Smooth muscle cell (in vitro differentiated cells): ENCODE measurements at regions not wholly inside any gene's neighbourhood (a gene's known extent, or its start where the extent isn't known, plus 50 kb on each side); places are given as distances from the start of the nearest gene placed in this dataset.

ENCODE experiments used
- DNase-seq: peaks from one replicate; lab custom pipeline; 2025; ENCODE audit not compliant: unreplicated experiment; lab: John Stamatoyannopoulos, UW
- H2AFZ ChIP-seq: fragments of 200-600 bp; sonication (generic); 2 replicates; pipeline ENCODE4 v1.6.0; 2016; ENCODE audit warnings: antibody characterized with exemption, low read depth, mild to moderate bottlenecking
- H3F3A ChIP-seq: fragments of 200-600 bp; sonication (generic); 2 replicates; pipeline ENCODE4 v1.6.0; 2017; ENCODE audit warnings: antibody characterized with exemption, low read depth
- H3K27ac ChIP-seq: fragments of 200-600 bp; sonication (generic); 2 replicates; pipeline ENCODE4 v1.5.1; 2016; ENCODE audit warnings: low read depth, mild to moderate bottlenecking
- H3K27me3 ChIP-seq: fragments of 200-600 bp; sonication (generic); 2 replicates; pipeline ENCODE4 v1.6.1; 2016; ENCODE audit warnings: low read depth, mild to moderate bottlenecking
- H3K36me3 ChIP-seq: fragments of 200-600 bp; sonication (generic); 2 replicates; pipeline ENCODE4 v1.5.1; 2016; ENCODE audit warnings: low read depth
- H3K4me1 ChIP-seq: fragments of 200-600 bp; sonication (generic); 2 replicates; pipeline ENCODE4 v1.5.1; 2016; ENCODE audit warnings: low read depth
- H3K4me2 ChIP-seq: fragments of 200-600 bp; sonication (generic); 2 replicates; pipeline ENCODE4 v1.6.0; 2016; ENCODE audit warnings: mild to moderate bottlenecking
- H3K4me3 ChIP-seq: fragments of 200-600 bp; sonication (generic); 2 replicates; pipeline ENCODE4 v1.5.1; 2016; ENCODE audit warnings: mild to moderate bottlenecking
- H3K79me2 ChIP-seq: fragments of 200-600 bp; sonication (generic); 2 replicates; pipeline ENCODE4 v1.6.0; 2016; ENCODE audit warnings: low read depth, mild to moderate bottlenecking
- H3K9ac ChIP-seq: fragments of 200-600 bp; sonication (generic); 2 replicates; pipeline ENCODE4 v1.6.0; 2016; ENCODE audit warnings: low read depth
- H3K9me3 ChIP-seq: fragments of 200-600 bp; sonication (generic); replicated peaks from 2 replicates; pipeline ENCODE4 v1.5.1; 2016; ENCODE audit warnings: low read depth
- H4K20me1 ChIP-seq: fragments of 200-600 bp; sonication (generic); 2 replicates; pipeline ENCODE4 v1.6.0; 2016; ENCODE audit warnings: low read depth
- WGBS: methylation state at CpG from one replicate; pipeline ENCODE4 v1.1.7; 2016; ENCODE audit warnings: low lambda C conversion rate; 5-methylcytosine and 5-hydroxymethylcytosine counted together
- TF ChIP-seq, protein P1 (sequence below): fragments of 200-600 bp; sonication (generic); IDR thresholded peaks from 2 replicates; pipeline ENCODE4 v1.5.1; 2017; ENCODE audit warnings: borderline replicate concordance, mild to moderate bottlenecking, antibody characterized with exemption; ENCODE audit not compliant: insufficient read depth, poor library complexity, severe bottlenecking

DNA sequence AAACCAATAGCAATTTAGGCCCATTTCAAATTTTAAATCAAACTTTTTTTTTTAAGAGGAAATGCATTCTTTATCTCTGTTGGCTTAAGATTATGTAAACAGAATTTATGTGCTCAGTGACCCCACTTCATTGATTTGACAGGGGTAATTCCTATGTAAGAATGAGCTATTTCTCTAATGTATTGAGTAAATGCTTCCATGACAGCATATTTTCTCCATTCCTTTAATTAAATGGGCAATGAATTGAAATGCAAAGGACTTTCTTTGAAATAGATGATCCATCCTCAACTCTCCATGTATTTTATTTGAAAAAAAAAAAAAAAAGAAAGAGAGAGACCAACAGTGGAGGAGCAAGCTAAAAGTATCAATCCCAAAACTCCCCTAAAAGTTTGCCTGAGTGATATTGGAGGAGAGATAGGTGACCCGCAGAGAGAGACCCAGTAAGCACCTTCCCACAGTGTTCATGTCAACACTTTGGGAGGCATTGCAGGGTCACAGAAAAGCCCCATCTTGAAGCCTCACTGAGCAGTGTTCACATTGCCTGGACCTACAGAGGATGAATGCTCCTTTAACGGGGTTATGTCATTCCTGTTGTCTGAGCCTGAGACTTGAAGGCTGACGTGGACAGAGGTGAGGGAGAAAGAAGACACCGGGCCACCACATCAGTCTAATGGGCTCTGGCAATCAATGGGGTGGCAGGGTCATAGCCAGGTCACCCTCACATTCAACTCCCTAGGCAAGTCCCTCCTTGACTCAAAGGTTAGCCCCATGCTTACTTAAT is 176.0 kb downstream of the SHOX2 start:
- Histone ChIP-seq H3K27ac (no peak overlapping the region), H3K27me3 (no peaks in the 10 kb centered on the region), H3K4me1 (no peaks in the 10 kb centered on the region), H2AFZ (no peak overlapping the region), H3K79me2 (no peaks in the 10 kb centered on the region), H3K36me3 (no peaks in the 10 kb centered on the region), H3K4me3 (no peak overlapping the region), H3K9me3 (no peaks in the 10 kb centered on the region), H3K4me2 (no peak overlapping the region), H3F3A (no peaks in the 10 kb centered on the region), H4K20me1 (no peaks in the 10 kb centered on the region), H3K9ac (no peak overlapping the region)
- no peak for DNase-seq
- WGBS, result 92% methylated on average over 4 of the region's 4 CpGs
- TF ChIP-seq, protein P1, sequence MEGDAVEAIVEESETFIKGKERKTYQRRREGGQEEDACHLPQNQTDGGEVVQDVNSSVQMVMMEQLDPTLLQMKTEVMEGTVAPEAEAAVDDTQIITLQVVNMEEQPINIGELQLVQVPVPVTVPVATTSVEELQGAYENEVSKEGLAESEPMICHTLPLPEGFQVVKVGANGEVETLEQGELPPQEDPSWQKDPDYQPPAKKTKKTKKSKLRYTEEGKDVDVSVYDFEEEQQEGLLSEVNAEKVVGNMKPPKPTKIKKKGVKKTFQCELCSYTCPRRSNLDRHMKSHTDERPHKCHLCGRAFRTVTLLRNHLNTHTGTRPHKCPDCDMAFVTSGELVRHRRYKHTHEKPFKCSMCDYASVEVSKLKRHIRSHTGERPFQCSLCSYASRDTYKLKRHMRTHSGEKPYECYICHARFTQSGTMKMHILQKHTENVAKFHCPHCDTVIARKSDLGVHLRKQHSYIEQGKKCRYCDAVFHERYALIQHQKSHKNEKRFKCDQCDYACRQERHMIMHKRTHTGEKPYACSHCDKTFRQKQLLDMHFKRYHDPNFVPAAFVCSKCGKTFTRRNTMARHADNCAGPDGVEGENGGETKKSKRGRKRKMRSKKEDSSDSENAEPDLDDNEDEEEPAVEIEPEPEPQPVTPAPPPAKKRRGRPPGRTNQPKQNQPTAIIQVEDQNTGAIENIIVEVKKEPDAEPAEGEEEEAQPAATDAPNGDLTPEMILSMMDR, result no peak

DNA sequence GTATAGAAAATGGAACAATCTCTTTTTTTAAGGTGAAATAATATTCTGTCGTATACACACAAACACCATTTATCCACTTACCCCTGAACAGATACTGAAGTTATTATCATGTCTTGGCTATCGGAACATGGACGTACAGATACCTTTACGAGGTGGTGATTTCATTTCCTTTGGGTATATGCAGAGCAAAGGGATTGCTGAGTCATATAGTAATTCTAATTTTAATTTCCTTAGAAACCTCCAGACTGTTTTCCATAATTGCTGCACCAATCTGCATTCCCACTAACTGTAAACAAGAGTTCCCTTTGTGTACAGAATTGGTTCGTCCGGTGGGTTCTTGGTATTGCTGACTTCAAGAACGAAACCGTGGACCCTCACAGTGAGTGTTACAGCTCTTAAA is 179.4 kb downstream of the SHOX2 start:
- H3K79me2 ChIP-seq, result no peaks in the 10 kb centered on the region
- no peak overlapping the region for H3K27ac ChIP-seq
- no peak for DNase-seq
- no peaks in the 10 kb centered on the region for H4K20me1 ChIP-seq
- H3K4me2 ChIP-seq, result no peak overlapping the region
- 89% methylated on average over 8 of the region's 8 CpGs for WGBS
- H3F3A ChIP-seq, result no peaks in the 10 kb centered on the region
- H2AFZ ChIP-seq, result no peak overlapping the region
- TF ChIP-seq, protein P1, result no peak
- H3K27me3 ChIP-seq, result no peaks in the 10 kb centered on the region
- no peak overlapping the region for H3K9ac ChIP-seq
- no peak overlapping the region for H3K4me3 ChIP-seq
- H3K9me3 ChIP-seq, result no peaks in the 10 kb centered on the region
- no peaks in the 10 kb centered on the region for H3K4me1 ChIP-seq
- no peaks in the 10 kb centered on the region for H3K36me3 ChIP-seq

DNA sequence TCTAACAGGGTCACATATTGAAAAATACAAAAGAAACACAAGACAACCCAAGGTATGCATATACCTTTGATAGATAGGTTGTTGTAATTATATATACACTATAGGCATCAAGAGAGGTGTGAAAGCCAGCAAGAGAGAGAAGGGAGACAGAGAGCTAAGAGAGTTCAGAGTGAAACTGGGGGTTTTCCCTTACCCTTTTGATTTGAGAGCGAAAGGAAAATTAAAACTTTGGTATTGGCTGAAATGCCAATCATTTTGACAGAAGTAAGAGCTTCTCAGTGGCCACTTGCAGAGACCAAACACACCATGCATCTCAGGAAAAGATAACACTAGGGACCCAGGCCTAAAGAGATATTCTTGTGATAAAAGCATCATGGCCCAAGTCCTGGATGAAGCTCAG is 183.6 kb downstream of the SHOX2 start:
- Histone ChIP-seq H3K27ac (no peak overlapping the region), H2AFZ (no peak overlapping the region), H3K27me3 (no peaks in the 10 kb centered on the region), H3K4me3 (no peak overlapping the region), H3K4me2 (no peak overlapping the region), H3F3A (no peaks in the 10 kb centered on the region), H3K36me3 (no peaks in the 10 kb centered on the region), H3K9me3 (no peaks in the 10 kb centered on the region), H3K9ac (no peak overlapping the region), H4K20me1 (no peaks in the 10 kb centered on the region), H3K4me1 (no peaks in the 10 kb centered on the region), H3K79me2 (no peaks in the 10 kb centered on the region)
- 94% methylated on average over 1 of the region's 1 CpG for WGBS
- TF ChIP-seq, protein P1, result no peak
- DNase-seq, result no peak

DNA sequence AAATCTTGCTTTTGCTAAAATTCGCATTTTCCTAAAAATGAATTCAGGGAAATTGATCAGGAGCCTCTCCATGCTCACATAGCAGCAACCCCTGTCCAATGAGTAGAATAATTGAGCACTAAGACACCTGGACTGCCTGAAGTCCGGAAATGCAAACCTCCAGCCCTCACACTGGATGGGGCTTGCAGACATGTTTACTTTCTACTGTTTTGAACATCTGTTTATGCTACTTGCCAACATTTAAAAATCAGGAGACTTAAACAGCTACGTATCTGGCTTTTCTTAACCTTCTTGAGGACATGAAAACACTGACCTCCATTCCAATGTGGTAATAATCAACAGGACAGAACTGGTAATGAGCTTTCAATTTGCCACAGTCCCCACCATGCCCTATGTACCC is 184.4 kb downstream of the SHOX2 start:
- no peaks in the 10 kb centered on the region for H4K20me1 ChIP-seq
- H3K79me2 ChIP-seq, result no peaks in the 10 kb centered on the region
- H3K4me3 ChIP-seq, result no peak overlapping the region
- H3K4me1 ChIP-seq, result no peaks in the 10 kb centered on the region
- H3K27me3 ChIP-seq, result no peaks in the 10 kb centered on the region
- TF ChIP-seq, protein P1, result no peak
- H3K36me3 ChIP-seq, result no peaks in the 10 kb centered on the region
- H2AFZ ChIP-seq, result no peak overlapping the region
- WGBS, result 86% methylated on average over 3 of the region's 3 CpGs
- H3F3A ChIP-seq, result no peaks in the 10 kb centered on the region
- no peak overlapping the region for H3K4me2 ChIP-seq
- H3K27ac ChIP-seq, result no peak overlapping the region
- no peak for DNase-seq
- no peak overlapping the region for H3K9ac ChIP-seq
- no peaks in the 10 kb centered on the region for H3K9me3 ChIP-seq
